B cell (primary cell): ENCODE measurements at regions not wholly inside any gene's neighbourhood (a gene's known extent, or its start where the extent isn't known, plus 50 kb on each side); places are given as distances from the start of the nearest gene placed in this dataset.

Experiments
- EZH2 ChIP-seq: IDR thresholded peaks from 2 replicates; pipeline ENCODE4 v1.6.1; 2012; ENCODE audit warnings: borderline replicate concordance, low read depth, mild to moderate bottlenecking, moderate library complexity, low read length; ENCODE audit not compliant: insufficient read depth, poor library complexity, severe bottlenecking
- TF ChIP-seq, protein P1 (sequence below): fragments of 200-600 bp; IDR thresholded peaks from one replicate; pipeline ENCODE4 v1.8.0; 2022; ENCODE audit warnings: antibody characterized with exemption, mild to moderate bottlenecking

GRCh38 chr2:45067859-45068570 is 58.8 kb upstream of the SIX2 start:
- TF ChIP-seq, protein P1, sequence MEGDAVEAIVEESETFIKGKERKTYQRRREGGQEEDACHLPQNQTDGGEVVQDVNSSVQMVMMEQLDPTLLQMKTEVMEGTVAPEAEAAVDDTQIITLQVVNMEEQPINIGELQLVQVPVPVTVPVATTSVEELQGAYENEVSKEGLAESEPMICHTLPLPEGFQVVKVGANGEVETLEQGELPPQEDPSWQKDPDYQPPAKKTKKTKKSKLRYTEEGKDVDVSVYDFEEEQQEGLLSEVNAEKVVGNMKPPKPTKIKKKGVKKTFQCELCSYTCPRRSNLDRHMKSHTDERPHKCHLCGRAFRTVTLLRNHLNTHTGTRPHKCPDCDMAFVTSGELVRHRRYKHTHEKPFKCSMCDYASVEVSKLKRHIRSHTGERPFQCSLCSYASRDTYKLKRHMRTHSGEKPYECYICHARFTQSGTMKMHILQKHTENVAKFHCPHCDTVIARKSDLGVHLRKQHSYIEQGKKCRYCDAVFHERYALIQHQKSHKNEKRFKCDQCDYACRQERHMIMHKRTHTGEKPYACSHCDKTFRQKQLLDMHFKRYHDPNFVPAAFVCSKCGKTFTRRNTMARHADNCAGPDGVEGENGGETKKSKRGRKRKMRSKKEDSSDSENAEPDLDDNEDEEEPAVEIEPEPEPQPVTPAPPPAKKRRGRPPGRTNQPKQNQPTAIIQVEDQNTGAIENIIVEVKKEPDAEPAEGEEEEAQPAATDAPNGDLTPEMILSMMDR: no peak
- no peak for TF ChIP-seq EZH2
